Esophagus squamous epithelium (tissue), 5 donors: ENCODE measurements at regions not wholly inside any gene's neighbourhood (a gene's known extent, or its start where the extent isn't known, plus 50 kb on each side); places are given as distances from the start of the nearest gene placed in this dataset.

ENCODE experiments used
- DNase-seq: peaks from one replicate; lab custom pipeline; 2025; lab: John Stamatoyannopoulos, UW
- H3K27ac ChIP-seq, 4 donors: fragments of 200-600 bp; sonication (generic); one replicate each; pipeline ENCODE4 v1.5.1; 2016 to 2019; ENCODE audit warnings: mild to moderate bottlenecking in 1 of 4
- H3K27me3 ChIP-seq, 4 donors: fragments of 200-600 bp; sonication (generic); 1 replicate in 3 of 4; 2 replicates in 1 of 4; pipeline versions ENCODE4 v1.5.1 to v1.6.0; 2017 to 2021; ENCODE audit warnings: antibody characterized with exemption in 1 of 4
- H3K36me3 ChIP-seq, 3 donors: fragments of 200-600 bp; sonication (generic); one replicate each; pipeline ENCODE4 v1.5.1; 2016 to 2019
- H3K4me1 ChIP-seq, 3 donors: fragments of 200-600 bp; sonication (generic); one replicate each; pipeline ENCODE4 v1.5.1; 2017 to 2019
- H3K4me3 ChIP-seq, 4 donors: fragments of 200-600 bp; sonication (generic); 1 replicate in 3 of 4; 2 replicates in 1 of 4; pipeline ENCODE4 v1.5.1; 2016 to 2019; ENCODE audit warnings: mild to moderate bottlenecking in 2 of 4, moderate library complexity in 1 of 4
- H3K9me3 ChIP-seq, 3 donors: fragments of 200-600 bp; sonication (generic); one replicate each; pipeline ENCODE4 v1.5.1; 2016 to 2019
- CTCF ChIP-seq, 6 experiments: fragments of 450-650 bp in 4 of 6; fragments of 200-600 bp in 2 of 6; sonication (generic) in 2 of 6; IDR thresholded peaks; one replicate each; pipeline ENCODE4 v1.5.1; 2016 to 2019; ENCODE audit warnings: antibody characterized with exemption in 6 of 6, mild to moderate bottlenecking in 4 of 6, moderate library complexity in 4 of 6
- POLR2A ChIP-seq, 4 donors: fragments of 450-650 bp; IDR thresholded peaks; one replicate each; pipeline ENCODE4 v1.6.1; 2017; ENCODE audit warnings: antibody characterized with exemption in 4 of 4, mild to moderate bottlenecking in 4 of 4, moderate library complexity in 3 of 4
- WGBS, 2 donors: methylation state at CpG; one replicate each; pipeline ENCODE4 v1.1.5; 2018; 5-methylcytosine and 5-hydroxymethylcytosine counted together
- intact Hi-C: fragments of 100-400 bp; cut with DNase I; formaldehyde crosslinking; loops from one replicate; pipeline ENCODE4 v1.15.0; 2022
- donor health status: DM: yes; HTN: yes; CAD: no.

DNA sequence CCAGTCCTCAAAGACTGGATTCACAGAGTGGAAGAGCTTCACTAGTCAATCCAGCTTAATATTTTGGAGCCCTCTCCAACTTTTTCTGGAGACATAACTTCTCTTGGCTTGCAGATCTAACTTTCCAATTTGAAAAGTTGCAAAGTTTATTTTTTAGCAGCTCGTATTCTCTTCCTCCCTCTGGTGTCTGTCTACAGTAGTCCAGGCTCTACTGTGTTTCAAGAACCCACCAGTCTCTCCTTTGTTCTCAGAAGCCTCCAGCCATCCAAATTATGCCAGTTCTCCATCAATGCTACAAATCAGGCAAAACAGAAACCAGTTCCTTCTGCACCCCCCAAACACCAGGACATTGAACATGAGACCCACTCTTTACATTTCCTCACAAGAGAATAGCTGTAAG lies 376.1 kb upstream of the OPRM1 start:
- TF ChIP-seq CTCF (IDR thresholded peaks at IDR 0.05) (no peak), POLR2A (IDR thresholded peaks at IDR 0.05) (no peak)
- no peak for DNase-seq
- H3K4me3 ChIP-seq, result no peak overlapping the region
- H3K36me3 ChIP-seq, result no peaks in the 10 kb centered on the region
- H3K9me3 ChIP-seq, result no peaks in the 10 kb centered on the region
- H3K27ac ChIP-seq, result no peak overlapping the region
- H3K27me3 ChIP-seq, result no peaks in the 10 kb centered on the region
- intact Hi-C loops, result no loop called here
- WGBS, 2 donors, result 53 to 67% methylated on average over 1 of the region's 1 CpG
- H3K4me1 ChIP-seq, result no peaks in the 10 kb centered on the region

- WGBS, 2 donors, result 67 to 94% methylated on average over 1 of the region's 1 CpG
- H3K9me3 ChIP-seq, result no peaks in the 10 kb centered on the region
- no peaks in the 10 kb centered on the region for H3K4me1 ChIP-seq
- no peak overlapping the region for H3K4me3 ChIP-seq
- H3K27ac ChIP-seq, result no peak overlapping the region
- TF ChIP-seq CTCF (IDR thresholded peaks at IDR 0.05), result no peak
- no peak for TF ChIP-seq POLR2A (IDR thresholded peaks at IDR 0.05)
- no peaks in the 10 kb centered on the region for H3K27me3 ChIP-seq
- no peaks in the 10 kb centered on the region for H3K36me3 ChIP-seq
- no peak for DNase-seq
- intact Hi-C loops, result no loop called here
Measured at GRCh38 chr6:153645326-153645725, 393.7 kb upstream of the OPRM1 start.

GRCh38 chr6:153644000-153644399 lies 395.0 kb upstream of the OPRM1 start:
- intact Hi-C loops, result no loop called here

DNA sequence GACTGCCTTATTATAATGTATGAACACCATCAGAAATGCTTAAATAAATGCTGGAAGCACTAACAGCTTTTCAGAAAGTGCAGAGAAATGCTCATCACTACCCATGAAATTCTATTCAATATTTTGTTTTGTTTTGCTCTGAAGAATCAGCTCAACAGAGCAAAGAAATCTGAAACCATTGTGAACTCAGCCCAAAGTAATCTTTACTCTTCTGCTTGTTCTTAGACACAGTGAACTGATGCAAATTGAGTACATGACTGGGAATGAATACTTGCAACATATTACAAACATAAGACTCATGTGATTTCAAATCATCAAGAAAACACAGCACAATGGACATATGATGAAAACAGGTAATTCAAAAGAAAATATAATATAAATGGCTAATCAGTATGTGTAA lies 404.6 kb upstream of the OPRM1 start:
- Histone ChIP-seq H3K4me3 (no peak overlapping the region), H3K36me3 (no peaks in the 10 kb centered on the region), H3K9me3 (no peaks in the 10 kb centered on the region), H3K4me1 (no peaks in the 10 kb centered on the region), H3K27ac (no peak overlapping the region), H3K27me3 (no peaks in the 10 kb centered on the region)
- intact Hi-C loops, result no loop called here
- DNase-seq, result no peak
- TF ChIP-seq CTCF (IDR thresholded peaks at IDR 0.05), result no peak
- TF ChIP-seq POLR2A (IDR thresholded peaks at IDR 0.05), result no peak

More at GRCh38 chr6:153644000-153644399, 395.0 kb upstream of the OPRM1 start:
- H3K27me3 ChIP-seq, result no peaks in the 10 kb centered on the region
- TF ChIP-seq CTCF (IDR thresholded peaks at IDR 0.05) (no peak), POLR2A (IDR thresholded peaks at IDR 0.05) (no peak)
- H3K4me1 ChIP-seq, result no peaks in the 10 kb centered on the region
- H3K4me3 ChIP-seq, result no peak overlapping the region
- 83 to 92% methylated on average over 1 of the region's 1 CpG for WGBS, 2 donors
- H3K36me3 ChIP-seq, result no peaks in the 10 kb centered on the region
- H3K9me3 ChIP-seq, result no peaks in the 10 kb centered on the region
- DNase-seq, result no peak
- no peak overlapping the region for H3K27ac ChIP-seq

DNA sequence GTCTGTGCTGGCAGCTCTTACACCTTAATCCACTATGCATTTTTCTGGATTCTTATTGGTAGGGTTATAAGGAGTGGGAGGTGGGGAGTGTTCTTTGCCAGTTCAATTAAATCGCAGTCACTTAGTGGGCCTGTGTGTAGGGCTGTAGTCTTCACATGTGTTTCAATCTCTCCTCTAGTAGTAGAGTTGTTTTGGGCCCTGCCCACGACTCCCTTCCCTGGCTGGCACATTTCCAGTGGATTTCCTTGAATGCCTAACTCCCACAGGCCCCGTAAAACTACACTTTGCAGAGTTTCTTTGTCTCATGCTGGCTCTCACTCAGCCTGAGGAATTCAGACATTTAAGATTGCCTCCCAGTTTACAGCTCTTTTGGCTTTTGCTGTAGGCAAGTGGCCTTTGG lies 414.0 kb upstream of the OPRM1 start:
- no peaks in the 10 kb centered on the region for H3K36me3 ChIP-seq
- H3K27ac ChIP-seq, result no peak overlapping the region
- TF ChIP-seq CTCF (IDR thresholded peaks at IDR 0.05) (no peak), POLR2A (IDR thresholded peaks at IDR 0.05) (no peak)
- H3K4me3 ChIP-seq, result no peak overlapping the region
- intact Hi-C loops, result no loop called here
- H3K9me3 ChIP-seq, result no peaks in the 10 kb centered on the region
- DNase-seq, result no peak
- H3K4me1 ChIP-seq, result no peaks in the 10 kb centered on the region
- no peaks in the 10 kb centered on the region for H3K27me3 ChIP-seq
- 24 to 46% methylated on average over 3 of the region's 3 CpGs for WGBS, 2 donors
